Tibial nerve (tissue), 4 donors: ENCODE measurements at regions not wholly inside any gene's neighbourhood (a gene's known extent, or its start where the extent isn't known, plus 50 kb on each side); places are given as distances from the start of the nearest gene placed in this dataset.

Experiments
- DNase-seq, 2 donors: peaks; one replicate each; pipeline ENCODE4 v3.0.0-alpha.2; 2019; ENCODE audit warnings: low spot score in 2 of 2
- H3K27ac ChIP-seq, 4 donors: fragments of 200-600 bp; sonication (generic) in 3 of 4; one replicate each; pipeline ENCODE4 v1.5.1; 2017 to 2019; ENCODE audit warnings: mild to moderate bottlenecking in 1 of 4
- H3K27me3 ChIP-seq, 2 donors: fragments of 200-600 bp; sonication (generic) in 1 of 2; one replicate each; pipeline versions ENCODE4 v1.5.1 to v1.6.0; 2017 to 2019
- H3K36me3 ChIP-seq, 3 donors: fragments of 200-600 bp; sonication (generic); one replicate each; pipeline ENCODE4 v1.5.1; 2018 to 2019
- H3K4me1 ChIP-seq, 4 donors: fragments of 200-600 bp; sonication (generic) in 3 of 4; one replicate each; pipeline ENCODE4 v1.5.1; 2017 to 2019
- H3K4me3 ChIP-seq, 4 donors: fragments of 200-600 bp; sonication (generic) in 3 of 4; one replicate each; pipeline ENCODE4 v1.5.1; 2017 to 2019; ENCODE audit warnings: mild to moderate bottlenecking in 1 of 4, moderate library complexity in 1 of 4
- H3K9me3 ChIP-seq, 4 donors: fragments of 200-600 bp; sonication (generic) in 3 of 4; one replicate each; pipeline ENCODE4 v1.5.1; 2017 to 2019
- CTCF ChIP-seq, 5 experiments: fragments of 200-600 bp in 3 of 5; fragments of 450-650 bp in 2 of 5; sonication (generic) in 3 of 5; IDR thresholded peaks; one replicate each; pipeline ENCODE4 v1.5.1; 2016 to 2019; ENCODE audit warnings: antibody characterized with exemption in 5 of 5, mild to moderate bottlenecking in 3 of 5, moderate library complexity in 2 of 5
- EP300 ChIP-seq, 2 donors: sonication (generic); formaldehyde crosslinking; IDR thresholded peaks; one replicate each; pipeline ENCODE4 v1.6.1; 2017; ENCODE audit warnings: antibody characterized with exemption in 2 of 2, mild to moderate bottlenecking in 1 of 2
- POLR2A ChIP-seq, 2 donors: fragments of 450-650 bp; IDR thresholded peaks; one replicate each; pipeline ENCODE4 v1.6.1; 2017; ENCODE audit warnings: antibody characterized with exemption in 2 of 2, mild to moderate bottlenecking in 2 of 2, moderate library complexity in 2 of 2
- WGBS, 2 donors: methylation state at CpG; one replicate each; pipeline ENCODE4 v1.1.5; 2018; 5-methylcytosine and 5-hydroxymethylcytosine counted together

GRCh38 chr19:31613683-31614219 is 264.5 kb upstream of the TSHZ3 start:
- H3K4me3 ChIP-seq: no peak overlapping the region
- H3K4me1 ChIP-seq: no peaks in the 10 kb centered on the region
- H3K9me3 ChIP-seq: no peaks in the 10 kb centered on the region
- TF ChIP-seq POLR2A (IDR thresholded peaks at IDR 0.05): no peak
- TF ChIP-seq EP300 (IDR thresholded peaks at IDR 0.05): no peak
- TF ChIP-seq CTCF (IDR thresholded peaks at IDR 0.05): no peak
- DNase-seq: no peak
- no peak overlapping the region for H3K27ac ChIP-seq
- WGBS, 2 donors: 80 to 91% methylated on average over 4 of the region's 4 CpGs
- H3K27me3 ChIP-seq: no peaks in the 10 kb centered on the region
- H3K36me3 ChIP-seq: no peaks in the 10 kb centered on the region

GRCh38 chr19:31616031-31616430 is 266.8 kb upstream of the TSHZ3 start:
- Histone ChIP-seq H3K27me3 (no peaks in the 10 kb centered on the region), H3K36me3 (no peaks in the 10 kb centered on the region), H3K9me3 (no peaks in the 10 kb centered on the region), H3K27ac (no peak overlapping the region), H3K4me3 (no peak overlapping the region), H3K4me1 (no peaks in the 10 kb centered on the region)
- no peak for DNase-seq
- no peak for TF ChIP-seq CTCF (IDR thresholded peaks at IDR 0.05)
- no peak for TF ChIP-seq POLR2A (IDR thresholded peaks at IDR 0.05)
- TF ChIP-seq EP300 (IDR thresholded peaks at IDR 0.05): no peak
- 80 to 91% methylated on average over 3 of the region's 3 CpGs for WGBS, 2 donors

- H3K27me3 ChIP-seq: no peaks in the 10 kb centered on the region
- TF ChIP-seq EP300 (IDR thresholded peaks at IDR 0.05) (no peak), POLR2A (IDR thresholded peaks at IDR 0.05) (no peak)
- 73 to 82% methylated on average over 3 to 4 of the region's 4 CpGs for WGBS, 2 donors
Observed at GRCh38 chr19:31617010-31617585, 267.9 kb upstream of the TSHZ3 start.

GRCh38 chr19:31625056-31625455 is 275.8 kb upstream of the TSHZ3 start:
- no peaks in the 10 kb centered on the region for H3K36me3 ChIP-seq
- no peak for DNase-seq
- TF ChIP-seq EP300 (IDR thresholded peaks at IDR 0.05) (no peak), CTCF (IDR thresholded peaks at IDR 0.05) (no peak), POLR2A (IDR thresholded peaks at IDR 0.05) (no peak)
- H3K9me3 ChIP-seq: peaks cover 0 to 9% (median 0%) of the 10 kb centered on the region in 4 donors
- 79 to 83% methylated on average over 4 of the region's 4 CpGs for WGBS, 2 donors
- no peaks in the 10 kb centered on the region for H3K4me1 ChIP-seq
- H3K27ac ChIP-seq: no peak overlapping the region
- H3K4me3 ChIP-seq: no peak overlapping the region
- H3K27me3 ChIP-seq: no peaks in the 10 kb centered on the region

More at GRCh38 chr19:31617010-31617585, 267.9 kb upstream of the TSHZ3 start:
- DNase-seq: no peak
- Histone ChIP-seq H3K36me3 (no peaks in the 10 kb centered on the region), H3K4me1 (no peaks in the 10 kb centered on the region), H3K4me3 (no peak overlapping the region), H3K9me3 (peaks cover 0 to 8% (median 0%) of the 10 kb centered on the region in 4 donors), H3K27ac (no peak overlapping the region)

GRCh38 chr19:31625575-31625974 is 276.3 kb upstream of the TSHZ3 start:
- no peaks in the 10 kb centered on the region for H3K4me1 ChIP-seq
- TF ChIP-seq POLR2A (IDR thresholded peaks at IDR 0.05): no peak
- TF ChIP-seq CTCF (IDR thresholded peaks at IDR 0.05): no peak
- no peak for TF ChIP-seq EP300 (IDR thresholded peaks at IDR 0.05)
- H3K27me3 ChIP-seq: no peaks in the 10 kb centered on the region
- H3K36me3 ChIP-seq: no peaks in the 10 kb centered on the region
- 53 to 83% methylated on average over 1 of the region's 1 CpG for WGBS, 2 donors
- no peak overlapping the region for H3K27ac ChIP-seq
- H3K9me3 ChIP-seq: peaks cover 0 to 9% (median 0%) of the 10 kb centered on the region in 4 donors
- no peak for DNase-seq
- no peak overlapping the region for H3K4me3 ChIP-seq
